GM12878 (cell line): ENCODE measurements at regions not wholly inside any gene's neighbourhood (a gene's known extent, or its start where the extent isn't known, plus 50 kb on each side); places are given as distances from the start of the nearest gene placed in this dataset.

Source experiments
- ATAC-seq: fragments of 200-7000 bp; cut with Tn5 transposase; 3 replicates; pipeline ENCODE4 v1.9.1; 2020; ENCODE audit warnings: mild to moderate bottlenecking, moderate library complexity
- BruUV-seq: library from RNA; stranded (reverse); fragments of 400-500 nt; replicated peaks from 2 replicates; lab custom pipeline; 2021; lab: Mats Ljungman, UMichigan
- CTCF ChIA-PET: fragments of 300-600 bp; sonication (Branson Sonifier 250); formaldehyde crosslinking; extraction: SDS; loops from one replicate; lab custom pipeline; 2021; ENCODE audit warnings: inconsistent platforms; lab: Yijun Ruan, JAX
- POLR2A ChIA-PET: fragments of 350-600 bp; formaldehyde crosslinking; extraction: SDS; loops from one replicate; lab custom pipeline; 2021; ENCODE audit warnings: inconsistent platforms; lab: Charles Lee
- RAD21 ChIA-PET: fragments of 300-600 bp; sonication (Branson Sonifier 250); formaldehyde crosslinking; loops from one replicate; lab custom pipeline; 2023; ENCODE audit warnings: antibody characterized with exemption; ENCODE audit not compliant: unreplicated experiment; lab: Charles Lee
- SMC1A ChIA-PET: fragments of 300-600 bp; sonication (Branson Sonifier 250); formaldehyde crosslinking; loops from one replicate; lab custom pipeline; 2023; ENCODE audit not compliant: unreplicated experiment, uncharacterized antibody; lab: Charles Lee
- DNase-seq: peaks from one replicate; pipeline ENCODE4 v3.0.0-alpha.2; 2011; ENCODE audit warnings: low read depth, low spot score
- FAIRE-seq: peaks from 3 replicates; lab custom pipeline; 2011; peaks lifted over from hg19 to GRCh38; lab: Jason Lieb, UNC
- H2AFZ ChIP-seq: 2 replicates; pipeline ENCODE4 v1.6.0; 2011; ENCODE audit warnings: low read depth, low read length, control low read depth; ENCODE audit not compliant: control insufficient read depth
- H3K27ac ChIP-seq: 2 replicates; pipeline ENCODE4 v1.5.1; 2011; ENCODE audit warnings: control low read depth; ENCODE audit not compliant: control insufficient read depth, insufficient read depth
- H3K27me3 ChIP-seq, 2 experiments: replicated peaks in 1 of 2; 2 replicates each; pipeline versions ENCODE4 v1.6.0 to v1.6.1; 2011; ENCODE audit warnings: low read length in 1 of 2; ENCODE audit not compliant: control insufficient read depth in 2 of 2, insufficient read depth in 2 of 2
- H3K36me3 ChIP-seq, 2 experiments: 2 replicates each; pipeline ENCODE4 v1.5.1; 2011; ENCODE audit warnings: low read length in 1 of 2; ENCODE audit not compliant: control insufficient read depth in 2 of 2, insufficient read depth in 2 of 2
- H3K4me1 ChIP-seq: 2 replicates; pipeline ENCODE4 v1.6.1; 2011; ENCODE audit warnings: mild to moderate bottlenecking, low read length, moderate library complexity, mixed read lengths; ENCODE audit not compliant: control insufficient read depth, insufficient read depth
- H3K4me2 ChIP-seq: 2 replicates; pipeline ENCODE4 v1.6.0; 2011; ENCODE audit warnings: control low read depth; ENCODE audit not compliant: control insufficient read depth, insufficient read depth
- H3K4me3 ChIP-seq: fragments of 200-600 bp; sonication (generic); 2 replicates; pipeline ENCODE4 v1.5.1; 2016
- H3K79me2 ChIP-seq: 2 replicates; pipeline ENCODE4 v1.6.0; 2011; ENCODE audit warnings: low read length; ENCODE audit not compliant: control insufficient read depth, insufficient read depth
- H3K9ac ChIP-seq: 2 replicates; pipeline ENCODE4 v1.8.0; 2011; ENCODE audit warnings: low read length, control low read depth, mixed read lengths; ENCODE audit not compliant: control insufficient read depth, insufficient read depth
- H3K9me3 ChIP-seq: replicated peaks from 3 replicates; pipeline ENCODE4 v1.5.1; 2011; ENCODE audit warnings: mild to moderate bottlenecking, low read length; ENCODE audit not compliant: control insufficient read depth, insufficient read depth
- H4K20me1 ChIP-seq: 2 replicates; pipeline ENCODE4 v1.6.0; 2011; ENCODE audit not compliant: control insufficient read depth, insufficient read depth
- BMI1 ChIP-seq: fragments of 450-650 bp; IDR thresholded peaks from 2 replicates; pipeline ENCODE4 v1.6.1; 2016; ENCODE audit warnings: mild to moderate bottlenecking, moderate library complexity, borderline replicate concordance
- DPF2 ChIP-seq: fragments of 450-650 bp; IDR thresholded peaks from 2 replicates; pipeline ENCODE4 v1.6.1; 2017; ENCODE audit warnings: mild to moderate bottlenecking
- EGR1 ChIP-seq, 2 experiments: IDR thresholded peaks; 1 replicate in 1 of 2; 2 replicates in 1 of 2; pipeline ENCODE4 v1.6.1; 2011 to 2012; ENCODE audit warnings: low read depth in 2 of 2, low read length in 2 of 2, borderline replicate concordance in 1 of 2, mild to moderate bottlenecking in 1 of 2, moderate library complexity in 1 of 2
- EP300 ChIP-seq, 2 experiments: fragments of 150-350 bp in 1 of 2; IDR thresholded peaks; 2 replicates each; pipeline ENCODE4 v1.6.1; 2011 to 2012; ENCODE audit warnings: low read depth in 2 of 2, low read length in 2 of 2, borderline replicate concordance in 1 of 2, improper control_type of control experiment in 1 of 2, inconsistent platforms in 1 of 2; ENCODE audit not compliant: control insufficient read depth in 1 of 2
- ESRRA ChIP-seq: IDR thresholded peaks from 2 replicates; pipeline ENCODE4 v1.6.1; 2012; ENCODE audit warnings: mild to moderate bottlenecking, low read length, improper control_type of control experiment
- KDM1A ChIP-seq: fragments of 200-600 bp; sonication (generic); IDR thresholded peaks from 2 replicates; pipeline ENCODE4 v1.6.1; 2016; ENCODE audit warnings: borderline replicate concordance
- POLR2AphosphoS2 ChIP-seq: IDR thresholded peaks from 2 replicates; pipeline ENCODE4 v1.6.1; 2011; ENCODE audit warnings: low read depth, mild to moderate bottlenecking, low read length, improper control_type of control experiment, moderate library complexity
- RUNX3 ChIP-seq: IDR thresholded peaks from 2 replicates; pipeline ENCODE4 v1.6.1; 2012; ENCODE audit warnings: low read length, inconsistent platforms
- SIX5 ChIP-seq: IDR thresholded peaks from 2 replicates; pipeline ENCODE4 v1.6.1; 2011; ENCODE audit warnings: mild to moderate bottlenecking, low read depth, low read length, moderate library complexity; ENCODE audit not compliant: severe bottlenecking
- SMAD1 ChIP-seq: fragments of 450-650 bp; IDR thresholded peaks from 2 replicates; pipeline ENCODE4 v1.6.1; 2018; ENCODE audit warnings: mild to moderate bottlenecking, low read depth; ENCODE audit not compliant: partially characterized antibody
- ZBED1 ChIP-seq: IDR thresholded peaks from 2 replicates; pipeline ENCODE4 v1.6.1; 2016; ENCODE audit warnings: borderline replicate concordance
- ZNF207 ChIP-seq: fragments of 450-650 bp; IDR thresholded peaks from 2 replicates; pipeline ENCODE4 v1.6.1; 2014; ENCODE audit warnings: antibody characterized with exemption, mild to moderate bottlenecking, borderline replicate concordance
- ZNF274 ChIP-seq: IDR thresholded peaks from one replicate; pipeline ENCODE4 v1.8.0; 2011; ENCODE audit not compliant: insufficient read length, insufficient read depth
- WGBS: methylation state at CpG from one replicate; pipeline ENCODE4 v1.1.6; 2016; ENCODE audit warnings: low lambda C conversion rate; ENCODE audit not compliant: insufficient replicate concordance, insufficient coverage; ENCODE audit errors: missing lambda C conversion rate; 5-methylcytosine and 5-hydroxymethylcytosine counted together
- in situ Hi-C: fragments of 300-500 bp; cut with MboI; formaldehyde crosslinking; loops from 9 replicates; pipeline ENCODE4 v1.14.3; 2018; ENCODE audit warnings: mixed read lengths
- intact Hi-C: fragments of 100-400 bp; cut with micrococcal nuclease; formaldehyde crosslinking; loops from one replicate; pipeline ENCODE4 v1.14.2; 2022; ENCODE audit not compliant: unreplicated experiment
- TF ChIP-seq, protein P1 (sequence below): fragments of 450-650 bp; IDR thresholded peaks from 2 replicates; pipeline ENCODE4 v1.6.1; 2017; ENCODE audit warnings: low read depth, mild to moderate bottlenecking, moderate library complexity
- TF ChIP-seq, protein P2 (sequence below): fragments of 450-650 bp; IDR thresholded peaks from 2 replicates; pipeline ENCODE4 v1.6.1; 2017; ENCODE audit warnings: antibody characterized with exemption, mild to moderate bottlenecking, moderate library complexity

DNA sequence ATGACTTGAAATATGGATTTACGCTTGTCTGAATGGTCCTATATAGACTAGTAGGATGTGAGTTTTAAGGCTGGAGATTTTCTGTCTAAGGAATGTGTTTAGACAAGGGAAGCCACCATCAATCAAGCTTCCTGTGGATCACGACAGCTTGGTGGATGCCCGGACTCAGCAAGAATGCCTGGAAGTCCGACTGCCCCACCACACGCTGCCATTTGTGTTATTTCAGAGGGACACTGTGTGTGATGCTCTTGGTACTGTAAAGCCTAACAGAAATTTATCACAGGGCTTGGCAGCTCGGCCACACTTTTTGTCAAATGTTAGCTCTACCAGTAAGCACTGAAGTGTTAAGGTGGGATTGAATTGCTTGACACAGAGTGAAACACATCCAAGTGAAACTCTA, 127.1 kb upstream of the CDH7 start:
- no peak for DNase-seq
- no peak for ATAC-seq
- RAD21 ChIA-PET: no interaction called here
- H3K27ac ChIP-seq: no peak overlapping the region
- FAIRE-seq: no peak
- H4K20me1 ChIP-seq: no peaks in the 10 kb centered on the region
- POLR2A ChIA-PET: no interaction called here
- WGBS: 37% methylated on average over 6 of the region's 6 CpGs
- no peaks in the 10 kb centered on the region for H3K36me3 ChIP-seq
- H3K9ac ChIP-seq: no peak overlapping the region
- no peaks in the 10 kb centered on the region for H3K27me3 ChIP-seq
- no peaks in the 10 kb centered on the region for H3K79me2 ChIP-seq
- no peaks in the 10 kb centered on the region for H3K9me3 ChIP-seq
- CTCF ChIA-PET: no interaction called here
- no peak for TF ChIP-seq SIX5
- no peak for TF ChIP-seq SMAD1
- TF ChIP-seq, all 136 proteins: peak for 0
- BruUV-seq: no TSS peak
- Histone ChIP-seq H2AFZ (no peak overlapping the region), H3K4me2 (no peak overlapping the region), H3K4me1 (no peaks in the 10 kb centered on the region), H3K4me3 (no peak overlapping the region)
- intact Hi-C loops: no loop called here
- in situ Hi-C loops: no loop called here
- SMC1A ChIA-PET: no interaction called here

DNA sequence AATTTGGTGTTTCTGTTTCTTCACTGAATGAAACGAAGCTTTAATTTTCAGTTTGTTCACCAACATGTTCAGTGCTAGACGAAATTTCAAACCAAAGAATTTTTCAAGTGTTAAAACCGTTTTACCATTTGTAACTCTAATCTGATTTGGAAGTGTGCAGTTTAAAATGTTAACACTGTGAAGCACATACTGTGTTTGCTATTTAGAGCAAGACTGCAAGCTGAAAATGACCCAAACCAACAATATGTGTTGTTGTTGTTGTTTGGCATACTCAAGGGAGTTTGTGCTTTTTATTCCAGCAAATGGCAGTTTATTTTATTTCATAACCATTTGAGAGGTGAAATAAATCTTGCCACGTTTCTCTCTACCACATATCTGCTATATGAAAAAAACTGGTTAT, 128.4 kb upstream of the CDH7 start:
- in situ Hi-C loops (no loop called here), intact Hi-C loops (no loop called here)
- H3K9me3 ChIP-seq: no peaks in the 10 kb centered on the region
- ChIA-PET RAD21 (no interaction called here), SMC1A (no interaction called here), CTCF (interaction anchor here (0.9 kb wide), 1 partner anchor 83 kb away, joined by 3 read pairs; no protein-coding TSS in a partner anchor), POLR2A (no interaction called here)
- DNase-seq (no peak), ATAC-seq (no peak), FAIRE-seq (no peak)
- no peak overlapping the region for H3K4me3 ChIP-seq
- H3K9ac ChIP-seq: no peak overlapping the region
- H3K4me2 ChIP-seq: no peak overlapping the region
- BruUV-seq: no TSS peak
- H3K36me3 ChIP-seq: no peaks in the 10 kb centered on the region
- no peaks in the 10 kb centered on the region for H4K20me1 ChIP-seq
- H3K4me1 ChIP-seq: no peaks in the 10 kb centered on the region
- H3K79me2 ChIP-seq: no peaks in the 10 kb centered on the region
- no peaks in the 10 kb centered on the region for H3K27me3 ChIP-seq
- 2% methylated on average over 4 of the region's 4 CpGs for WGBS
- no peak overlapping the region for H3K27ac ChIP-seq
- no peak overlapping the region for H2AFZ ChIP-seq
- TF ChIP-seq DPF2 (no peak), ESRRA (no peak), POLR2AphosphoS2 (no peak), KDM1A (no peak), ZNF207 (no peak), RUNX3 (no peak), EP300 (IDR thresholded peaks at IDR 0.05; ENCODE audit: borderline replicate concordance in 1 of 2, control insufficient read depth in 1 of 2, low read depth in 2 of 2, low read length in 2 of 2) (no peak), ZBED1 (no peak), EGR1 (IDR thresholded peaks at IDR 0.05; ENCODE audit: borderline replicate concordance in 1 of 2, low read depth in 2 of 2, low read length in 2 of 2) (no peak), ZNF274 (no peak), BMI1 (no peak)
- TF ChIP-seq, protein P1, sequence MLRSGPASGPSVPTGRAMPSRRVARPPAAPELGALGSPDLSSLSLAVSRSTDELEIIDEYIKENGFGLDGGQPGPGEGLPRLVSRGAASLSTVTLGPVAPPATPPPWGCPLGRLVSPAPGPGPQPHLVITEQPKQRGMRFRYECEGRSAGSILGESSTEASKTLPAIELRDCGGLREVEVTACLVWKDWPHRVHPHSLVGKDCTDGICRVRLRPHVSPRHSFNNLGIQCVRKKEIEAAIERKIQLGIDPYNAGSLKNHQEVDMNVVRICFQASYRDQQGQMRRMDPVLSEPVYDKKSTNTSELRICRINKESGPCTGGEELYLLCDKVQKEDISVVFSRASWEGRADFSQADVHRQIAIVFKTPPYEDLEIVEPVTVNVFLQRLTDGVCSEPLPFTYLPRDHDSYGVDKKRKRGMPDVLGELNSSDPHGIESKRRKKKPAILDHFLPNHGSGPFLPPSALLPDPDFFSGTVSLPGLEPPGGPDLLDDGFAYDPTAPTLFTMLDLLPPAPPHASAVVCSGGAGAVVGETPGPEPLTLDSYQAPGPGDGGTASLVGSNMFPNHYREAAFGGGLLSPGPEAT: no peak
- TF ChIP-seq, protein P2, sequence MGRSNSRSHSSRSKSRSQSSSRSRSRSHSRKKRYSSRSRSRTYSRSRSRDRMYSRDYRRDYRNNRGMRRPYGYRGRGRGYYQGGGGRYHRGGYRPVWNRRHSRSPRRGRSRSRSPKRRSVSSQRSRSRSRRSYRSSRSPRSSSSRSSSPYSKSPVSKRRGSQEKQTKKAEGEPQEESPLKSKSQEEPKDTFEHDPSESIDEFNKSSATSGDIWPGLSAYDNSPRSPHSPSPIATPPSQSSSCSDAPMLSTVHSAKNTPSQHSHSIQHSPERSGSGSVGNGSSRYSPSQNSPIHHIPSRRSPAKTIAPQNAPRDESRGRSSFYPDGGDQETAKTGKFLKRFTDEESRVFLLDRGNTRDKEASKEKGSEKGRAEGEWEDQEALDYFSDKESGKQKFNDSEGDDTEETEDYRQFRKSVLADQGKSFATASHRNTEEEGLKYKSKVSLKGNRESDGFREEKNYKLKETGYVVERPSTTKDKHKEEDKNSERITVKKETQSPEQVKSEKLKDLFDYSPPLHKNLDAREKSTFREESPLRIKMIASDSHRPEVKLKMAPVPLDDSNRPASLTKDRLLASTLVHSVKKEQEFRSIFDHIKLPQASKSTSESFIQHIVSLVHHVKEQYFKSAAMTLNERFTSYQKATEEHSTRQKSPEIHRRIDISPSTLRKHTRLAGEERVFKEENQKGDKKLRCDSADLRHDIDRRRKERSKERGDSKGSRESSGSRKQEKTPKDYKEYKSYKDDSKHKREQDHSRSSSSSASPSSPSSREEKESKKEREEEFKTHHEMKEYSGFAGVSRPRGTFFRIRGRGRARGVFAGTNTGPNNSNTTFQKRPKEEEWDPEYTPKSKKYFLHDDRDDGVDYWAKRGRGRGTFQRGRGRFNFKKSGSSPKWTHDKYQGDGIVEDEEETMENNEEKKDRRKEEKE: no peak
